Kidney epithelial cell (primary cell): ENCODE measurements at regions not wholly inside any gene's neighbourhood (a gene's known extent, or its start where the extent isn't known, plus 50 kb on each side); places are given as distances from the start of the nearest gene placed in this dataset.

Experiments used
- DNase-seq: peaks from one replicate; pipeline ENCODE4 v3.0.0-alpha.2; 2010; ENCODE audit warnings: low read depth
- H3K27me3 ChIP-seq: 2 replicates; pipeline ENCODE4 v1.6.0; 2011; ENCODE audit warnings: low read length; ENCODE audit not compliant: control insufficient read depth, insufficient read depth
- H3K36me3 ChIP-seq: 2 replicates; pipeline ENCODE4 v1.5.1; 2011; ENCODE audit warnings: low read length; ENCODE audit not compliant: control insufficient read depth, insufficient read depth
- H3K4me3 ChIP-seq: 2 replicates; pipeline ENCODE4 v1.5.1; 2011; ENCODE audit warnings: low read depth, mild to moderate bottlenecking, control low read depth, low read length
- CTCF ChIP-seq: IDR thresholded peaks from 2 replicates; pipeline ENCODE4 v1.5.1; 2011; ENCODE audit warnings: mild to moderate bottlenecking, moderate library complexity, low read length, control low read depth, inconsistent platforms; ENCODE audit not compliant: insufficient read depth, poor library complexity, severe bottlenecking

- no peak for DNase-seq
Observed at GRCh38 chr19:30202060-30202600, 170.1 kb upstream of the ZNF536 start.

GRCh38 chr19:30204721-30205120 is 167.5 kb upstream of the ZNF536 start:
- Histone ChIP-seq H3K36me3 (no peaks in the 10 kb centered on the region), H3K4me3 (no peak overlapping the region), H3K27me3 (no peaks in the 10 kb centered on the region)
- DNase-seq: no peak
- TF ChIP-seq CTCF: no peak

More at GRCh38 chr19:30202060-30202600, 170.1 kb upstream of the ZNF536 start:
- TF ChIP-seq CTCF: no peak
- no peaks in the 10 kb centered on the region for H3K27me3 ChIP-seq
- H3K4me3 ChIP-seq: no peak overlapping the region
- H3K36me3 ChIP-seq: no peaks in the 10 kb centered on the region

- Histone ChIP-seq H3K36me3 (no peaks in the 10 kb centered on the region), H3K27me3 (no peaks in the 10 kb centered on the region), H3K4me3 (no peak overlapping the region)
- DNase-seq: no peak
- TF ChIP-seq CTCF: no peak
Observed at GRCh38 chr19:30206187-30206586, 166.0 kb upstream of the ZNF536 start.

- no peak overlapping the region for H3K4me3 ChIP-seq
- no peak for DNase-seq
- no peaks in the 10 kb centered on the region for H3K27me3 ChIP-seq
- H3K36me3 ChIP-seq: no peaks in the 10 kb centered on the region
- no peak for TF ChIP-seq CTCF
Observed at GRCh38 chr19:30207357-30207756, 164.8 kb upstream of the ZNF536 start.

GRCh38 chr19:30208436-30209060 is 163.6 kb upstream of the ZNF536 start:
- DNase-seq: no peak
- Histone ChIP-seq H3K27me3 (no peaks in the 10 kb centered on the region), H3K4me3 (no peak overlapping the region), H3K36me3 (no peaks in the 10 kb centered on the region)
- no peak for TF ChIP-seq CTCF
